SK-N-DZ (cell line): ENCODE measurements at regions not wholly inside any gene's neighbourhood (a gene's known extent, or its start where the extent isn't known, plus 50 kb on each side); places are given as distances from the start of the nearest gene placed in this dataset.
"Not testable (repeated sequence)": the region's sequence is repeated elsewhere in the genome, so short reads cannot be mapped to it uniquely, and the experiment has no call there.

Experiments
- DNase-seq: peaks from one replicate; pipeline ENCODE4 v3.0.0-alpha.2; 2015; ENCODE audit warnings: low spot score

DNA sequence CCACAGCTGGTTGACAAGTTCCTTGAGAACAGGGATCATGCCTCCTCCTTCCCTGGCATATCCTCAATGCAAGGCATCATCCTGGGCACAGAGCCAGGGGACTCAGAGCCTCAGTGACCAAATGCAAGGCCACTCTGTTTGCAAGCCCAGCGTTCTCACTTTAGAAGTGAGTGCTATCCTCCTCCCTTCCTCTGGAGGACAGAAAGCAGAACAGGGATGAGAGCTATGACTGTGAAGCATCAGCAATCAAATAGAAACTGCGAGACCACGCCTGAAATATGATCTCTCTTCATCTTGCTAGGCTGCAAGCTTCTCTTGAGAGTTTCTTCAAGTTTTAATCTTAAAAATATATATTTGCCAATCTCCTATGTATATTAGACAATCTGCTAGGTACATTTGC is 119.8 kb downstream of the LRATD1 start:
- DNase-seq, result no peak

DNA sequence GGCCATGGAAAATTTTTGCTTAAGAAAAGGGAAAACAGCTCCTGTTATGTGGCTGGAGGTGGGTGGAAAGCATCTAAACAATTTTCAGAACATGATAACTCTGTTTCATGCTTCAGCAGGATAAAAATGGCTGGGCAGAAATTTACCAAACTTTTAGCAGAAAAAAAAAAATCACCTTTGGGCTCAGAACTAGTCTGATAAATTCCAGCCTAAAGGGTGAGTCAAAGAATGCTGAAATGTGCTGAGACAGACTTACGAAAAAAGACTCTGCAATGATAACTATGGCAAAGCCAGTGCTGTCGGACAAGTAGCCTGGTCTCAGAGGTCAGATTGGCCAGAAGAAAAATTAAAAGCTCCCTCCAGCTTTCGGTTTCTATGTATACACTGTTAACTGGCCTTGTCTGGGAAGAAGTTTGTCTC is 123.6 kb downstream of the LRATD1 start:
- DNase-seq, result no peak

DNA sequence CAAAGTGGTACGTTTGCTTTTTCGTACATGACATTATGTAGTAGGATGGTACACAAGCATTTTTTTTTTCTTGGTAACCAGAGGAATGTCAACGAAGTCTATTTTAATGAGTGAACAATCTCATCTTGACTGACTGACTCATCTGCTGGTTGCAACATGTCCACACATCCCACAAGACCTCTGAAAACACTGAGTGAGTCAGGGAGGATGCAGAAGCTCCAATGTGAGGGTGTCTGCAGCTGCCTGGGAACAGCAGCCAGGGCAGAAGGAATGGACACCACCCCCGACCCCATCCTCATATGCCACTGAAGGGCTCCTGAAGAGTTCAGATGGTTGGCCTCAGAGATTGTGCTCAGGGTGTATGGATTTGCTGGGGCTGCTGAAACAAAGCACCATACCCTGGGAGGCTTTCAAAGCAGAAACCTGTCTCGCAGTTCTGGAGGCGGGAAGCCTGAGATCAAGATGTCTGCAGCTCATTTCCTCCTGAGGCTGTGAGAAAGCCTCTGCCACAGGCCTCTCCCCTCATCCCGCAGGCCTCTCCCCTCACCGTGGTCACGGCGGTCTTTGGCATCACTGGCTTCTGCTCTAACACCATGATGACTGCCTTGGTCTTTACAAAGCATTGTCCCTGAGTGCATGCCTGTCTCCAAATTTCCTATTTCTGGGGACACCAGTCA is 124.6 kb downstream of the LRATD1 start:
- DNase-seq, result no peak

- peak; percentile 88 for DNase-seq
These were observed 126.6 kb downstream of the LRATD1 start for GRCh38 chr2:14759082-14759481.

GRCh38 chr2:14760169-14760568 is 127.7 kb downstream of the LRATD1 start:
- DNase-seq, result no peak

- DNase-seq, result peak; percentile 29
These were observed 128.6 kb downstream of the LRATD1 start for GRCh38 chr2:14761118-14761517.

DNA sequence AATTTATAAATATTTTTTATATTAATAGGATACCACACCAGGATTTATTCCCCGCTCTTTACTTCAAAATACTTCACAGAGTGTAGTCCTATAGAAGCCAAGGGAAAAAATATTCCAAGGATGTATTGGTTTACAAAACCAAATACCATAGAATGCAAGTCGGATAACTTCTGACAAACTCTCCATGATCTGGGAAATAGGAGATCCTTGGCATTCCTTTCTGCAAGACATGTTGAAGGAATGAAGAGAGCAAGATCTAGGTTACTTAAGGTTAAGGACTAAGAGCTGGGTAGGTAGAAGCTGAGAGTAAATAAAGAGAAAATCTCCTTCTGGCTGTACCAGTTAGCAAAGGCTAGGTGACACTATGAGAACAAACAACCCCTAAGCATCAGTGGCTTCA is 141.2 kb downstream of the LRATD1 start:
- DNase-seq, result no peak

- no peak for DNase-seq
These were observed 142.0 kb downstream of the LRATD1 start for GRCh38 chr2:14774436-14774968.

GRCh38 chr2:14776216-14776615 is 143.7 kb downstream of the LRATD1 start:
- DNase-seq, result no peak

DNA sequence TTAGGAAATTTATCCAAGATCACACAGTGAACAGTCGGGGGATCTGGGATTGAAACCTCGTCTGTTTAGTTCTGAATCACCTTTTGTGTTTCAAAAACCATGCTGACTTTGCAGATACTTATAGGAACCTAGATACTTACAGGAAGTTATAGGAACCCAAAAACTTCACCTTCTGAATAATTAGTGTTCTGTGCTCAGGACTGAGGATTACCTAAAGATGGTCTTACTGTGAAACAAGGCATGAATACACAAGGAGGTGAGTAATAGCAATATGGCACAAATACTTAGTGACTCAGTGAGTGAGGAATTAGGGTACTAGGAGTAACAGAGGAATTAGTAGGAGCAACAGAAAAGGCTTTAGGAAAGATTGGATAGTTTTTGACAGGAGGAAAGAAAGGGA is 145.5 kb downstream of the LRATD1 start:
- DNase-seq, result no peak

GRCh38 chr2:14779252-14779651 is 146.7 kb downstream of the LRATD1 start:
- DNase-seq, result no peak

- no peak for DNase-seq
These were observed 148.6 kb downstream of the LRATD1 start for GRCh38 chr2:14781142-14781541.

- not testable (repeated sequence) for DNase-seq
These were observed 156.3 kb downstream of the LRATD1 start for GRCh38 chr2:14788814-14789213.

- no peak for DNase-seq
These were observed 157.6 kb downstream of the LRATD1 start for GRCh38 chr2:14790041-14790640.

DNA sequence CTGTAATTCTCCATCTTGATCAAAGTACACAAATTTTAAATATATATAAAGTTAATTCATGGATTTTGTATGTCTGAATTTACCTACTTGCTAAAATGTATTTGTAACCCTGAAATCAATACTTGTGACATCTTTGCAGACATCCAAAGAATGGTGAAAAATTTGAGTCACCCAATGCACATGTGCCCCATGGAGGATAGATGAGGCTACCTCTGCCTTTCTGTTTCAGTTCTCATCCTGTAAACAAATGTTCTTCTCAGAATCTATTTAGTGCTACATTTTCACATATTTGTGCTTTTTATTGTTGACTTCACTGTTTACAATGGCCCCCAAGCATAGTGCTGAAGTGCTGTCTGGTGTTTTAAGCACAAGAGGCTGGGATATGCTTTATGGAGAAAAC is 171.5 kb downstream of the LRATD1 start:
- DNase-seq, result no peak

DNA sequence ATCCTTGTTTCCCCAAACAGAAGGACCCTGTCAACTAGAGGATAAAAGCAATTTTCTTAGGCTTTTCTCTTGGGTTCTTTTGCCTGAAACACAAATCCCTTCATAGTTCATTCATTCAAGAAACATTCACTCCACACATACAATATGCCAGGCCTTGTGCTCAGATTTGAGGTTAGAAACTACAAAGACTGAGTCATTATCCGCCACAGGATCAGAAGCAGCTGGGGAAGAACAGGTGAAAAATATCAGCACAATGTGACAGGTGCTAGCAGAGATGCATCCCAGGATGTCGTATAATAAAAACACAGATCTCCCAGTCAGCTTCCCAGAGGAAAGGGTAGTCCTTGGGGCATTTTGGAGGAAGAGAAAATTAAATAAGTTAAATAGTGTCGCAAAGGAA is 172.4 kb downstream of the LRATD1 start:
- DNase-seq, result peak; percentile 1

DNA sequence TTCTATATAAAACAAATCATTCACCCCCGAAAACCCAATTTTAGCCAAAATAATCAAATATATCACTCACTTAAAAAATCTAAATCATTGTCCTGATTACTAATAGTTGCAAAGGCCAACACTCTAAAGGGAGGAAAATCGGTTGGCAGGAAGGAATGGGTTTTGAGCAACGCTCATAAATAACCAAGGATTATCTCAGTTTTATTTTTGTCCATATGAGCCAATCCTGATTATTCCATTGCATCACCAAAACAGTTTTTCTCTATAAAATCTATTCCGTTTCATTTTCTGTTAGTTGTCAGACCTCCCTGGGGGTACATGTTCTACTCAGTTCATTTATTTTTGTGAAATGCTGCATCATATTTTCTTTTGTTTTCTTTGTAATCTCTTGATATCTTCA is 174.1 kb downstream of the LRATD1 start:
- DNase-seq, result no peak

GRCh38 chr2:14815201-14815600 is 182.7 kb downstream of the LRATD1 start:
- DNase-seq, result no peak

- DNase-seq, result no peak
These were observed 183.8 kb downstream of the LRATD1 start for GRCh38 chr2:14816069-14817060.

GRCh38 chr2:14817848-14818247 is 185.3 kb downstream of the LRATD1 start:
- DNase-seq, result no peak

- no peak for DNase-seq
These were observed 194.0 kb downstream of the LRATD1 start for GRCh38 chr2:14826518-14826917.
